Kidney glomerular epithelial cell (primary cell): ENCODE measurements at regions not wholly inside any gene's neighbourhood (a gene's known extent, or its start where the extent isn't known, plus 50 kb on each side); places are given as distances from the start of the nearest gene placed in this dataset.
A peak's percentile ranks its signal among the peaks of the same experiment; 100 is the strongest.
"Not testable (repeated sequence)": the region's sequence is repeated elsewhere in the genome, so short reads cannot be mapped to it uniquely, and the experiment has no call there.

Experiments
- DNase-seq: peaks from one replicate; lab custom pipeline; 2025; lab: John Stamatoyannopoulos, UW

- no peak for DNase-seq
These were observed 149.3 kb downstream of the RPLP1 start for GRCh38 chr15:69601711-69602504.

- DNase-seq, result no peak
These were observed 150.3 kb downstream of the RPLP1 start for GRCh38 chr15:69602921-69603320.

- no peak for DNase-seq
These were observed 150.9 kb downstream of the RPLP1 start for GRCh38 chr15:69603369-69604071.

GRCh38 chr15:69604072-69604411 lies 151.4 kb downstream of the RPLP1 start:
- DNase-seq, result no peak

- DNase-seq, result no peak
These were observed 153.5 kb downstream of the RPLP1 start for GRCh38 chr15:69606144-69606543.

- no peak for DNase-seq
These were observed 154.4 kb downstream of the RPLP1 start for GRCh38 chr15:69606921-69607500.

- no peak for DNase-seq
These were observed 156.0 kb downstream of the RPLP1 start for GRCh38 chr15:69608661-69609060.

- peak; percentile 61 for DNase-seq
These were observed 156.6 kb downstream of the RPLP1 start for GRCh38 chr15:69609176-69609575.

- no peak for DNase-seq
These were observed 157.2 kb downstream of the RPLP1 start for GRCh38 chr15:69609776-69610175.

- no peak for DNase-seq
These were observed 157.7 kb downstream of the RPLP1 start for GRCh38 chr15:69610277-69610676.

- DNase-seq, result no peak
These were observed 158.2 kb downstream of the RPLP1 start for GRCh38 chr15:69610858-69611257.

GRCh38 chr15:69612112-69612511 lies 159.5 kb downstream of the RPLP1 start:
- DNase-seq, result no peak

GRCh38 chr15:69613182-69613581 lies 160.6 kb downstream of the RPLP1 start:
- no peak for DNase-seq

GRCh38 chr15:69613988-69614387 lies 161.4 kb downstream of the RPLP1 start:
- DNase-seq, result no peak

- no peak for DNase-seq
These were observed 163.1 kb downstream of the RPLP1 start for GRCh38 chr15:69615736-69616135.

GRCh38 chr15:69616558-69616957 lies 163.9 kb downstream of the RPLP1 start:
- DNase-seq, result no peak

- DNase-seq, result not testable (repeated sequence)
These were observed 164.5 kb downstream of the RPLP1 start for GRCh38 chr15:69617144-69617543.

- DNase-seq, result no peak
These were observed 171.0 kb downstream of the RPLP1 start for GRCh38 chr15:69623392-69624154.

GRCh38 chr15:69624155-69624520 lies 171.5 kb downstream of the RPLP1 start:
- DNase-seq, result no peak

- no peak for DNase-seq
These were observed 172.2 kb downstream of the RPLP1 start for GRCh38 chr15:69624816-69625215.

- no peak for DNase-seq
These were observed 172.7 kb downstream of the RPLP1 start for GRCh38 chr15:69625328-69625727.
